Keratinocyte (primary cell): ENCODE measurements at regions not wholly inside any gene's neighbourhood (a gene's known extent, or its start where the extent isn't known, plus 50 kb on each side); places are given as distances from the start of the nearest gene placed in this dataset.

ENCODE experiments used
- DNase-seq: peaks from one replicate; pipeline ENCODE4 v3.0.0-alpha.2; 2011; ENCODE audit warnings: low read depth, missing footprints, low spot score
- FAIRE-seq: peaks from 2 replicates; lab custom pipeline; 2011; peaks lifted over from hg19 to GRCh38; lab: Jason Lieb, UNC
- H2AFZ ChIP-seq: 2 replicates; pipeline ENCODE4 v1.6.0; 2012; ENCODE audit warnings: low read length, control low read depth, inconsistent platforms; ENCODE audit not compliant: control insufficient read depth
- H3K27ac ChIP-seq: 2 replicates; pipeline ENCODE4 v1.5.1; 2011; ENCODE audit warnings: low read length; ENCODE audit not compliant: control insufficient read depth, insufficient read depth
- H3K27me3 ChIP-seq: 3 replicates; pipeline ENCODE4 v1.6.0; 2011; ENCODE audit warnings: low read length; ENCODE audit not compliant: control insufficient read depth, insufficient read depth; ENCODE audit errors: extremely low read depth
- H3K36me3 ChIP-seq, 2 experiments: 2 replicates in 1 of 2; 3 replicates in 1 of 2; pipeline ENCODE4 v1.5.1; 2011; ENCODE audit warnings: low read length in 2 of 2, mild to moderate bottlenecking in 1 of 2; ENCODE audit not compliant: control insufficient read depth in 2 of 2, insufficient read depth in 2 of 2; ENCODE audit errors: extremely low read depth in 1 of 2
- H3K4me1 ChIP-seq: 3 replicates; pipeline ENCODE4 v1.5.1; 2011; ENCODE audit warnings: low read length; ENCODE audit not compliant: control insufficient read depth, insufficient read depth; ENCODE audit errors: extremely low read depth
- H3K4me2 ChIP-seq: 3 replicates; pipeline ENCODE4 v1.6.0; 2011; ENCODE audit warnings: low read depth, low read length; ENCODE audit not compliant: control insufficient read depth, insufficient read depth; ENCODE audit errors: extremely low read depth
- H3K4me3 ChIP-seq, 3 experiments: fragments of 200-600 bp in 1 of 3; sonication (generic) in 1 of 3; 2 replicates in 2 of 3; 3 replicates in 1 of 3; pipeline ENCODE4 v1.5.1; 2011 to 2016; ENCODE audit warnings: low read length in 3 of 3, mild to moderate bottlenecking in 3 of 3, control low read depth in 2 of 3, inconsistent platforms in 1 of 3, low read depth in 1 of 3, mixed read lengths in 1 of 3, mixed run types in 1 of 3, moderate library complexity in 1 of 3; ENCODE audit not compliant: control insufficient read depth in 2 of 3, insufficient read depth in 2 of 3; ENCODE audit errors: extremely low read depth in 1 of 3
- H3K79me2 ChIP-seq: 2 replicates; pipeline ENCODE4 v1.6.0; 2012; ENCODE audit warnings: low read length; ENCODE audit not compliant: control insufficient read depth, insufficient read depth
- H3K9ac ChIP-seq: 3 replicates; pipeline ENCODE4 v1.6.0; 2011; ENCODE audit warnings: low read length; ENCODE audit not compliant: control insufficient read depth, insufficient read depth; ENCODE audit errors: extremely low read depth
- H3K9me1 ChIP-seq: 3 replicates; pipeline ENCODE4 v1.6.0; 2011; ENCODE audit warnings: low read length; ENCODE audit not compliant: control insufficient read depth, insufficient read depth; ENCODE audit errors: extremely low read depth
- H3K9me3 ChIP-seq: 2 replicates; pipeline ENCODE4 v1.5.1; 2012; ENCODE audit warnings: low read depth, low read length; ENCODE audit not compliant: control insufficient read depth
- H4K20me1 ChIP-seq: 3 replicates; pipeline ENCODE4 v1.6.0; 2011; ENCODE audit warnings: low read length; ENCODE audit not compliant: control insufficient read depth, insufficient read depth; ENCODE audit errors: extremely low read depth
- CTCF ChIP-seq, 3 experiments: IDR thresholded peaks in 1 of 3; conservative IDR thresholded peaks in 1 of 3; optimal IDR thresholded peaks in 1 of 3; 2 replicates in 2 of 3; 3 replicates in 1 of 3; pipeline versions ENCODE3 to v1.5.1; 2011; ENCODE audit warnings: low read length in 3 of 3, mild to moderate bottlenecking in 3 of 3, moderate library complexity in 2 of 3, control low read depth in 1 of 3, inconsistent platforms in 1 of 3; ENCODE audit not compliant: insufficient read depth in 2 of 3; ENCODE audit errors: extremely low read depth in 1 of 3
- EZH2 ChIP-seq: IDR thresholded peaks from one replicate; pipeline ENCODE4 v1.6.1; 2012; ENCODE audit warnings: inconsistent platforms, mild to moderate bottlenecking, low read length, moderate library complexity
- dilution Hi-C: fragments of 300-500 bp; cut with MboI; formaldehyde crosslinking; loops from one replicate; pipeline ENCODE4 v1.7.0; 2020; ENCODE audit warnings: low sequenced_read_pairs; ENCODE audit not compliant: extremely low pct_ligation_motif_present

GRCh38 chr4:1558205-1558604 is 125.9 kb downstream of the FAM53A start:
- FAIRE-seq (no peak), DNase-seq (no peak)
- Histone ChIP-seq H3K27ac (no peak overlapping the region), H3K4me3 (no peak overlapping the region), H3K9ac (no peak overlapping the region), H2AFZ (no peak overlapping the region), H3K4me2 (no peak overlapping the region), H3K27me3 (peaks cover 54% of the 10 kb centered on the region), H3K9me1 (no peaks in the 10 kb centered on the region), H4K20me1 (no peaks in the 10 kb centered on the region), H3K9me3 (no peaks in the 10 kb centered on the region), H3K4me1 (no peaks in the 10 kb centered on the region), H3K79me2 (no peaks in the 10 kb centered on the region), H3K36me3 (no peaks in the 10 kb centered on the region)
- no peak for TF ChIP-seq EZH2
- no peak for TF ChIP-seq CTCF (optimal IDR thresholded peaks at IDR 0.05 in 1 of 3, IDR thresholded peaks at IDR 0.05 in 1 of 3, conservative IDR thresholded peaks at IDR 0.05 in 1 of 3; ENCODE audit: extremely low read depth in 1 of 3, insufficient read depth in 2 of 3, low read length in 3 of 3)
- dilution Hi-C loops: no loop called here

- no peak overlapping the region for H3K27ac ChIP-seq
- FAIRE-seq (no peak), DNase-seq (no peak)
- H3K4me1 ChIP-seq: no peaks in the 10 kb centered on the region
- H3K9me3 ChIP-seq: no peaks in the 10 kb centered on the region
- no peaks in the 10 kb centered on the region for H3K9me1 ChIP-seq
- H3K4me2 ChIP-seq: no peak overlapping the region
- H3K4me3 ChIP-seq: no peak overlapping the region
- peaks cover 55% of the 10 kb centered on the region for H3K27me3 ChIP-seq
- dilution Hi-C loops: no loop called here
- no peak overlapping the region for H3K9ac ChIP-seq
- no peak overlapping the region for H2AFZ ChIP-seq
- H4K20me1 ChIP-seq: no peaks in the 10 kb centered on the region
- no peaks in the 10 kb centered on the region for H3K79me2 ChIP-seq
- TF ChIP-seq EZH2 (no peak), CTCF (optimal IDR thresholded peaks at IDR 0.05 in 1 of 3, IDR thresholded peaks at IDR 0.05 in 1 of 3, conservative IDR thresholded peaks at IDR 0.05 in 1 of 3; ENCODE audit: extremely low read depth in 1 of 3, insufficient read depth in 2 of 3, low read length in 3 of 3) (no peak)
- no peaks in the 10 kb centered on the region for H3K36me3 ChIP-seq
Observed at GRCh38 chr4:1557221-1557597, 126.9 kb downstream of the FAM53A start.
